ENCODE measurements at regions not wholly inside any gene's neighbourhood (a gene's known extent, or its start where the extent isn't known, plus 50 kb on each side); places are given as distances from the start of the nearest gene placed in this dataset.

GRCh38 chr21:15521644-15522001 is 208.2 kb upstream of the USP25 start:
- TF ChIP-seq EZH2 (IDR thresholded peaks at IDR 0.05; ENCODE audit: low read length, unreplicated experiment) (no peak), CTCF (conservative IDR thresholded peaks at IDR 0.05; ENCODE audit: low read depth, low read length) (no peak)

Measured in PC-3 (cell line).